K562 (cell line): ENCODE measurements at regions not wholly inside any gene's neighbourhood (a gene's known extent, or its start where the extent isn't known, plus 50 kb on each side); places are given as distances from the start of the nearest gene placed in this dataset.

Experiments
- ARID1B ChIP-seq: fragments of 450-650 bp; IDR thresholded peaks from 2 replicates; pipeline ENCODE4 v1.6.1; 2016; ENCODE audit warnings: antibody characterized with exemption, mild to moderate bottlenecking, inconsistent platforms
- ARID2 ChIP-seq: fragments of 450-650 bp; IDR thresholded peaks from 2 replicates; pipeline ENCODE4 v1.6.1; 2017; ENCODE audit warnings: antibody characterized with exemption, mild to moderate bottlenecking
- DDX20 ChIP-seq: fragments of 450-650 bp; IDR thresholded peaks from 2 replicates; pipeline ENCODE4 v1.6.1; 2016; ENCODE audit warnings: missing genetic modification characterization, low read depth, mild to moderate bottlenecking, missing compliant biosample characterization, moderate library complexity
- IRF2 ChIP-seq: sonication (generic); formaldehyde crosslinking; IDR thresholded peaks from 2 replicates; pipeline ENCODE4 v1.8.1; 2022; ENCODE audit warnings: mild to moderate bottlenecking, missing genetic modification reagents
- MBD1 ChIP-seq: fragments of 250-450 bp; sonication (Bioruptor Pico); IDR thresholded peaks from 2 replicates; pipeline ENCODE4 v1.8.0; 2022; ENCODE audit warnings: inconsistent platforms
- MECOM ChIP-seq: fragments of 250-450 bp; sonication (Bioruptor Pico); IDR thresholded peaks from 2 replicates; pipeline ENCODE4 v1.8.0; 2022; ENCODE audit warnings: inconsistent platforms
- MXD1 ChIP-seq: fragments of 250-450 bp; sonication (Bioruptor Pico); IDR thresholded peaks from 2 replicates; pipeline ENCODE4 v1.8.0; 2021; ENCODE audit warnings: borderline replicate concordance, mild to moderate bottlenecking, moderate library complexity; ENCODE audit not compliant: poor library complexity, severe bottlenecking
- RBM34 ChIP-seq: fragments of 200-400 bp; formaldehyde crosslinking; IDR thresholded peaks from 2 replicates; pipeline ENCODE4 v1.6.1; 2018; ENCODE audit warnings: low read length, borderline replicate concordance; ENCODE audit not compliant: insufficient read depth
- RCOR1 ChIP-seq, 2 experiments: IDR thresholded peaks; 2 replicates each; pipeline ENCODE4 v1.6.1; 2012; ENCODE audit warnings: low read depth in 2 of 2, low read length in 2 of 2, borderline replicate concordance in 1 of 2, improper control_type of control experiment in 1 of 2
- SUPT5H ChIP-seq: fragments of 450-650 bp; IDR thresholded peaks from 2 replicates; pipeline ENCODE4 v1.6.1; 2016
- TBL1XR1 ChIP-seq, 2 experiments: IDR thresholded peaks; 2 replicates each; pipeline ENCODE4 v1.6.1; 2012; ENCODE audit warnings: improper control_type of control experiment in 2 of 2, low read length in 2 of 2, mild to moderate bottlenecking in 1 of 2
- TBP ChIP-seq: optimal IDR thresholded peaks from 2 replicates; pipeline ENCODE3; 2011; ENCODE audit warnings: low read depth, low read length, improper control_type of control experiment
- USF1 ChIP-seq: sonication (generic); formaldehyde crosslinking; IDR thresholded peaks from 2 replicates; pipeline ENCODE4 v1.9.0; 2022; ENCODE audit warnings: mild to moderate bottlenecking, missing genetic modification reagents
- ZBTB8A ChIP-seq: fragments of 450-650 bp; IDR thresholded peaks from 2 replicates; pipeline ENCODE4 v1.6.1; 2018; ENCODE audit warnings: mild to moderate bottlenecking, moderate library complexity; ENCODE audit not compliant: partially characterized antibody
- ZNF592 ChIP-seq: fragments of 450-650 bp; IDR thresholded peaks from 2 replicates; pipeline ENCODE4 v1.6.1; 2017; ENCODE audit warnings: antibody characterized with exemption, mild to moderate bottlenecking
- ZNF609 ChIP-seq: sonication (generic); formaldehyde crosslinking; IDR thresholded peaks from 2 replicates; pipeline ENCODE4 v1.8.1; 2023; ENCODE audit warnings: missing genetic modification reagents, mild to moderate bottlenecking, borderline replicate concordance
- ZNF79 ChIP-seq: fragments of 250-450 bp; sonication (Bioruptor Pico); IDR thresholded peaks from 2 replicates; pipeline ENCODE4 v1.4.0; 2020; ENCODE audit warnings: low read depth, mild to moderate bottlenecking, moderate library complexity

GRCh38 chr3:72123908-72124441 is 339.0 kb upstream of the PROK2 start (continued):
- TF ChIP-seq MXD1 (CRISPR knock-in tag) (no peak), ZNF609 (no peak), TBL1XR1 (IDR thresholded peaks at IDR 0.05; ENCODE audit: low read length in 2 of 2) (no peak), TBP (no peak), SUPT5H (no peak), ZNF79 (CRISPR knock-in tag) (no peak), ZNF592 (no peak), ZBTB8A (no peak), MECOM (CRISPR knock-in tag) (no peak), DDX20 (tag) (no peak), ARID1B (peak; percentile 69), MBD1 (CRISPR knock-in tag) (no peak), USF1 (no peak), RCOR1 (IDR thresholded peaks at IDR 0.05; ENCODE audit: borderline replicate concordance in 1 of 2, low read depth in 2 of 2, low read length in 2 of 2) (peak in 1 of 2 experiments; percentile 69; a peak in 1 of 4 replicates), ARID2 (no peak), RBM34 (no peak), IRF2 (CRISPR knock-in tag) (no peak)
